ENCODE measurements at regions not wholly inside any gene's neighbourhood (a gene's known extent, or its start where the extent isn't known, plus 50 kb on each side); places are given as distances from the start of the nearest gene placed in this dataset.
A peak's percentile ranks its signal among the peaks of the same experiment; 100 is the strongest.

GRCh38 chr9:14379280-14379679, 65.3 kb upstream of the NFIB start:
- H3K4me3 ChIP-seq (ENCODE audit: low read depth, low read length), result no peak overlapping the region
- DNase-seq (ENCODE audit: low read depth), result no peak
- no peak for TF ChIP-seq CTCF (conservative IDR thresholded peaks at IDR 0.05; ENCODE audit: low read depth, low read length)

DNA sequence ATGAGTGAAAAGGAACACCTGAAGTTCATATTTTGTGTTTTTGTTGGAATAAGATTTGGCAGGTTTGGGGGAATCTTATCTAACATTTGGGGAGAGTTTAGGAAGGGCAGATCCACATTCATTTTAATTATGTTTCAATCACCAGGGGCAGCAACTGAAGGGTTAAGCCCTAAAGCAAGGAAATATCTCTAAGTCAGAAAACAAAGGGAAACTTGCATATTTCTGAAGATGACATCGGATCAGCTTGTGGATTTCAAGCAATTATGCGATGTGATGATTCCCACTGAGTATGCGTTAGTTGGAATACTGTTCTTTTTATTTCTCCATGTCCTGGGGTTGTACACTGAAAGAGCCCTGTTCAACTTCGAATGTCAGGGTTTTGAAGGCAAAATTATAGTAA, 59.8 kb upstream of the NFIB start:
- H3K4me3 ChIP-seq (ENCODE audit: low read depth, low read length), result no peak overlapping the region
- DNase-seq (ENCODE audit: low read depth), result peak; percentile 34
- no peak for TF ChIP-seq CTCF (conservative IDR thresholded peaks at IDR 0.05; ENCODE audit: low read depth, low read length)

DNA sequence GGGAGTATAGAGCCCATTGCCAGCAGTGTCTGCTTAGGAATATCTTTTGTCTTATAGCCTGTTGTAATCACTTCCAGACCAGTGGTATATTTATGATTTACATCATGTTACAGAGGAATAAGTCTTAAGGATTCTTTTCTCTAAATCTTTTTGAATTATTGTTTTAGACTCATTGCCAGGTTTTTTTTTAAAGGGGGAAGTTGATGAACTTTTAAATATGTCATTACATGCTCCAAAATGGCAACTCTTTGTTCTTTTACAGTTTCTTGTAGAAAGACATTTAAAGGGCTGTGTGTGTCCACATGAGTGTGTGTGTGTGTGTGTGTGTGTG, 59.4 kb upstream of the NFIB start:
- no peak for TF ChIP-seq CTCF (conservative IDR thresholded peaks at IDR 0.05; ENCODE audit: low read depth, low read length)

DNA sequence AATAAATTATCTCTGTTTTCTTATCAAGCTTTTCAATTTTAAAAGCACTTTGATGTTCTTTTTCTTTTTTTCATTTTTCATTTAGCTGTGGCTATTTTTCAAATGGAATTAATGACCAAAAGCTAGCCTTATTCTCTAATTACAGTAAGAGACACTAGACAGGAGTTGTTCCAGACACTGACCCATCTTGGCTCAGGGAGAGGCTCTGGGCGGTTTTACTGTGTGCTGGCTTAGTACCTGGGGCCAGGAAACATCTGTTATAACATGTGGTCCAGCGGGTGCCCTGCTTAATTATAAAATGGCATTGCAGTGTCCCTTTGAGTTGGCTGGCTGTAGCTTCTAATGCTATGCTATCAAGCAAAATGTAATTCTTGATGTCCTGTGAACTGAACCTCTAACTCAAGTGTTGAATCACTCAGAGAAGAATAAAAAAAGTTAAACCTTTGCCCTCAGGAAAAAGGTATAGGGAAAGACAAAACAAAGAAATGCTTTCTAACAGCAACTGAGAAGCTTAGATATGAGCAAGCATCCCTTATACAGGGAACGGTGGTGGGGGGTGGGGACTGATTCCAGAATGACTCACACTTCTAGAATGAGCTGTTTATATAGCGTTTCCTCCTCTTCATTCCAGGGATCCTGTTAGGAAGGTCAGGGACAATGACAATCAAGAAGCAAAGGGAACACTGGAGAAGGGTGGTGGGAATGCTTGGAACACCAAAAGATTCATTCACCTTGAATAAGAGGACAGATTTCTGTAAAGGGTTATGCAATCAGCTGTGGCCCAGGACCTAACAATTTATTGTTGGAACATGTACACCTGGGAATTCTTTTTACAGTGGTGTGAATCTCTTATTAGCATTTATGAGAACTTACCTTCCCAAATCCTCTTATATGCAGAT, 58.7 kb upstream of the NFIB start:
- H3K4me3 ChIP-seq (ENCODE audit: low read depth, low read length), result no peak overlapping the region
- peak; percentile 66 for DNase-seq (ENCODE audit: low read depth)
- TF ChIP-seq CTCF (conservative IDR thresholded peaks at IDR 0.05; ENCODE audit: low read depth, low read length), result no peak

More for the DNA sequence above, 59.4 kb upstream of the NFIB start:
- peak; percentile 24 for DNase-seq (ENCODE audit: low read depth)
- no peak overlapping the region for H3K4me3 ChIP-seq (ENCODE audit: low read depth, low read length)

DNA sequence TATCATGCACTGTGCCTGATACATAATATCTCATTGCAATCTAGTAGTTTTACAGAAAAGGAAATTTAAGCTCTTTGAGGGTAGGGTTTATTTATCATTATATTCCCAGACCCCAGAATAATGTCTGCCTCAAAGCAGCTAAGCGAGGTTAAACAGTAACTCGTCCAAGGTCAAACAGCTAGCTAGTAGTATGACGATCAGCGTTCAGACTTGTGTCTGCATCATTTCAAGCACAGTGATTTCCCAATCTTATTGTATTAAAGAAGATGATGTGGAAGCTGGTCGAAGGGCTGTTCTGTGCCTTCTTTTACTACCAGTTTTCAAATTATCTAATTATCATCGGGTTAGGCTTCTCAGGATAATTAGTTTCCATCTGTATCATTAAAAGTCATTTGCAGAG, 55.1 kb upstream of the NFIB start:
- H3K4me3 ChIP-seq (ENCODE audit: low read depth, low read length), result no peak overlapping the region
- no peak for TF ChIP-seq CTCF (conservative IDR thresholded peaks at IDR 0.05; ENCODE audit: low read depth, low read length)
- no peak for DNase-seq (ENCODE audit: low read depth)

DNA sequence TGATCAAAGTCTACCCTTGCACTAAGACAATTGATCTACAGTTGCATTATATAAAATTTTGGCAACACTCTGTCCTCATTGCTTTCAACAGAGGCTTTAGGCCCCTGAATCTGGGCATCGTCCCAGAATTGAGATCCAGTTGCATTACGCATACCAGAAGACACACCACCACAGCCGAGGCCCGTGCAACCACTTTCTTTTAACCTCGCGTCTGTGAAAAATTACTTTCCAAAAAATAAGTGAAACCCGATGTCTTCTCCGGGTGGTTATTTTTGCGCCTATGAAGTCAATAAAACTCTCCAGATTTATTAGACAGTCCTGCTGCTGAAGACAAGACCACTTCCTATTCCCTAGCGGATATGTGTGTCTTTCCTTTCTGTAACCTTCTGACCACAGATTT, 52.1 kb upstream of the NFIB start:
- no peak for DNase-seq (ENCODE audit: low read depth)
- TF ChIP-seq CTCF (conservative IDR thresholded peaks at IDR 0.05; ENCODE audit: low read depth, low read length), result no peak
- no peak overlapping the region for H3K4me3 ChIP-seq (ENCODE audit: low read depth, low read length)

DNA sequence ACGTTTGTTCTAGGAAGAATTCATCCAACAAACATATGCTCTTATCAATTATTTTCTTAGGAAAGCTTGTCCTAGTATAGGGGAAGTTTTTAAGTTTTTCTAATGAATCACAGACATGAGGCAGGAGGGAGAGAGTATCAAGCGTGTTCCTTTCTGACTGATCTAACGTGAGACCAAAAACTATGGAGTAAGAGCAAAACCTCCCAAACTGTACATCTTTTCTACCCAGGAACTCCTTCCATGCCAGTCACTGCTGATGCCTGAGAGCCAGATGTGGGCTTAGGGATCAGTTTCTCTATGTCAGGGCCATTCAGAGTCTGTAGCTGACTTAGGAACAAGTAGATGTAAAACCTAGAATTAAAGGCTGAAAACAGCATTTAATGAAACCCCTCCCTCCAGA, 51.7 kb upstream of the NFIB start:
- no peak for TF ChIP-seq CTCF (conservative IDR thresholded peaks at IDR 0.05; ENCODE audit: low read depth, low read length)
- H3K4me3 ChIP-seq (ENCODE audit: low read depth, low read length), result no peak overlapping the region
- no peak for DNase-seq (ENCODE audit: low read depth)

Measured in choroid plexus epithelial cell (primary cell).